ENCODE measurements at regions not wholly inside any gene's neighbourhood (a gene's known extent, or its start where the extent isn't known, plus 50 kb on each side); places are given as distances from the start of the nearest gene placed in this dataset.

DNA sequence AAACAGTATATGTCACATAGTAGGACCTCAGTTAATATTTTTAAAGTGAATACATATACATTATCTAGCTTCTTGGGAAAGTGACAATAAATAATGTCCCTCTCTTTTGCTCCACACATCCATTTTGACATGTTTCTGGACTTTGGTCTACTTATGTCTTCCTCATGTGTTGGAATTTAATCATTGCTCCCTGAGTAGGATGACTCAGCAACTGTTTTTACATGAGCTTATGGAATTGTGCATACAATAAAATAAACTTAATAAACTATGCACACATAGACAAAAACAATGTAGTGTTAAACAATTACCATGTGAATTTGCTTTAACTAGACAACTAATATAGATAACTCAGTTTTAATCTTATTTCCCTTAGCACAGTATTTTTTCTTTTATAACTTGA is 503.8 kb downstream of the TFAP2B start:
- DNase-seq (ENCODE audit: low spot score): no peak
- no peak overlapping the region for H3K27ac ChIP-seq
- H3K4me3 ChIP-seq: no peak overlapping the region
- TF ChIP-seq, protein P1, sequence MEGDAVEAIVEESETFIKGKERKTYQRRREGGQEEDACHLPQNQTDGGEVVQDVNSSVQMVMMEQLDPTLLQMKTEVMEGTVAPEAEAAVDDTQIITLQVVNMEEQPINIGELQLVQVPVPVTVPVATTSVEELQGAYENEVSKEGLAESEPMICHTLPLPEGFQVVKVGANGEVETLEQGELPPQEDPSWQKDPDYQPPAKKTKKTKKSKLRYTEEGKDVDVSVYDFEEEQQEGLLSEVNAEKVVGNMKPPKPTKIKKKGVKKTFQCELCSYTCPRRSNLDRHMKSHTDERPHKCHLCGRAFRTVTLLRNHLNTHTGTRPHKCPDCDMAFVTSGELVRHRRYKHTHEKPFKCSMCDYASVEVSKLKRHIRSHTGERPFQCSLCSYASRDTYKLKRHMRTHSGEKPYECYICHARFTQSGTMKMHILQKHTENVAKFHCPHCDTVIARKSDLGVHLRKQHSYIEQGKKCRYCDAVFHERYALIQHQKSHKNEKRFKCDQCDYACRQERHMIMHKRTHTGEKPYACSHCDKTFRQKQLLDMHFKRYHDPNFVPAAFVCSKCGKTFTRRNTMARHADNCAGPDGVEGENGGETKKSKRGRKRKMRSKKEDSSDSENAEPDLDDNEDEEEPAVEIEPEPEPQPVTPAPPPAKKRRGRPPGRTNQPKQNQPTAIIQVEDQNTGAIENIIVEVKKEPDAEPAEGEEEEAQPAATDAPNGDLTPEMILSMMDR (IDR thresholded peaks at IDR 0.05): no peak

DNA sequence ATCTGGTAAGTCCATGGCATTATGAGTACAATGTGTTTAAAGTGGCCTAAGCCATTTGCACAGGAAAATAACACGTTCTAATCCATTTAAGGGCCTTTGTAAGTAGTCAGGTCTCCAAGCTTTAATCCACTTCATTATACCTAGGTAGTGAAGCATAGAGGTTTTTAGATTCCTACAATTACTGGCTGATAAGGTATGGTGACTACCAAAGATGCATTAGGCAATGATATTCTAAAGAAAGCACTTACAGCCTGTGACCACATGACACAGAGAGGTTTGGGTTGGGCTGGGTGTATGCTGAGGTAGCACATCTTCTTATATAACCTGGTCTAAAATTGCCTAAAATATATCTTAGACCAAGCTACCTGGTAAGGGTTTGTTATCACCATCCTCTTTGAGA is 504.4 kb downstream of the TFAP2B start:
- Histone ChIP-seq H3K4me3 (no peak overlapping the region), H3K27ac (no peak overlapping the region)
- DNase-seq (ENCODE audit: low spot score): no peak
- TF ChIP-seq, protein P1 (IDR thresholded peaks at IDR 0.05): no peak

DNA sequence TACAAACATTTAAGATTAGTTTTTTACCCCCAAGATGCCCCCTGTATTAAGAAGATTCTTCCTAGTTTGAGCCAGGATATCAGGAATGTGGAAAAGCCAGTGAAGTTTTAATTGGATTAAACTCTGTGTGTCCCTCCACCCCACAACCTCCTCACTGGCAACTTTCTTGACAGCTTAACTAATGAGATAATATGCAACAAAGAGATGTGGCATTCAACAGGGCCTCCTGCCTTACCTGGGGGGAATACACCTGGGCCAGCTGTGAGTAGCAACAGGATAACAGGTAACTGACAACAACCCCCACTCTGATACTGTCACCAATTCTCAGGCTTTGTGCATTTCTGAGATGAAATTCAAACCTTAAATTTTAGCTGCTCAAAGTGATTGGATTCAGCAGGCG is 512.3 kb downstream of the TFAP2B start:
- no peak overlapping the region for H3K4me3 ChIP-seq
- H3K27ac ChIP-seq: no peak overlapping the region
- TF ChIP-seq, protein P1 (IDR thresholded peaks at IDR 0.05): no peak
- no peak for DNase-seq (ENCODE audit: low spot score)

DNA sequence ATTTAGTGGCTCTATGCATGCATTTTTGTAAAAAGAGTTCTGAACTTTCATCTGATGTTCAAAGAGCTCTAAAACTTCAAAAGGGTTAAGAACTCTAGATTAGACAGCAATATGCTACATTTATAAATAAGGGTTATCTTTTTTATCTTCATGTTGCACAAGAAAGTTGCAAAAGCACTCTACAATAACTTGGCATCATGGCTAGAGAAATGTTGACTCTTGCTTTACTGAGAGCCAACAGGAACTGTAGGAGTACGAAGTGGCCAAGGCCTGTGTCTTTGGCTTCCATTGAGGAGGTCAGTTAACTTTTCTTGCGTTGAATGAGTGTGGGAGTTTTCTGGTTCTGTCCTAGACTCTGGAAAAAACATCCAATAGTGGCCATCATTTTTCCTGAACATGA is 516.9 kb downstream of the TFAP2B start:
- TF ChIP-seq, protein P1 (IDR thresholded peaks at IDR 0.05): no peak
- no peak overlapping the region for H3K4me3 ChIP-seq
- H3K27ac ChIP-seq: no peak overlapping the region
- no peak for DNase-seq (ENCODE audit: low spot score)

DNA sequence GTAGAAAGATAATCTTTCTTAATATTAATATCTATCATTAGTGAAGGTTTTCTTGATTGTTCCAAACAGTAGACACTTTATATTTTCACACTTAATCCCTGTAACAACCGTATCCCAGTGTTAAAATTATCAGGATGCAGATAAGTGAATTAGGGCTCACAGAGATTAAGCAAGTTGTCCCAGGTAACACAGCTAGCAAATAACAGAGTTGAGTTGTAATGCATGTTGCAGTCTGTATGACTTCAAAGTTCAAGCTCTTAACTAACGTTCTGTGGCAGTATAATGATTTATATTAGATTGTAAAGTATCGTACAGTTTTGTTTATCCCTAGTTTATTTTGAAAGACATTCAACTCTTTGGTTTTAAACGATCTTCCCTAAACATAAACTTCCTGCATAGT is 517.5 kb downstream of the TFAP2B start:
- no peak overlapping the region for H3K27ac ChIP-seq
- no peak overlapping the region for H3K4me3 ChIP-seq
- no peak for DNase-seq (ENCODE audit: low spot score)
- TF ChIP-seq, protein P1 (IDR thresholded peaks at IDR 0.05): no peak

DNA sequence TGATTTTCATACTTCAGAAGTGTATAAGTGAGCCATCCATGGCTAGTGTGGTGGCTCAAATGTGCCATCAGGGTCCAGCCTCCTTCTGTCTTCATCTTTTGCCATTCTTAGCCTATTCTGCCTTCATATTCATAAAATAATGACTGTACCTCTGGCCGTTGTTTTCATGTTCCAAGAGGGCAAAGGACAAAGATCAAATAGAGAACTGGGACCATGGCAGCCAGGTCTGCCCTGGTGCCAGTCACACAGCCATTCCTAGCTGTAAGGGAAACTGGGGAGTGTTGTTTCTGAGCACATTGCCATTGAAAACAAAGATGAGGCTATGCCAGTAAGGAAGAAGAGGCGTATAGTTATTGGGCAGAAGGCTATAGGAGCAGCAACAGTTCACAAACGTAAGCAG is 518.6 kb downstream of the TFAP2B start:
- Histone ChIP-seq H3K27ac (no peak overlapping the region), H3K4me3 (no peak overlapping the region)
- TF ChIP-seq, protein P1 (IDR thresholded peaks at IDR 0.05): no peak
- DNase-seq (ENCODE audit: low spot score): no peak

DNA sequence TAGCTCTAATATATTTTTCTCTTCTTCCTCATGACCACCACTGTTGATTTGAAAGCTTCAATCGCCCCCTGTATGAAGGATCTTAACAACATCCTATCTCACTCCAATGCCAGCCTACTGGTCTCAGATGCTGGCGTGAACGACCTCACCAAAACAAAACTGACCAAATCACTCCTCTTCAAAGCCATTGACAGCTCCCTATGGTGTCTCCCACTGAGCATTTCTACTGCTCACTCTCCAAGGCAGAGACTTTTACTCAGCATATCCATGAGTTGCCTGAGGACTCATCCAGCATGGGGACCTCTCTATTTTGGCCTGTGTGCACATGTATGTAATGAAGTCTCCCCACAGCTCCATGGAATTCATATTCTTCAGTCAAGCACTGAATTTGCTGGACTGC is 520.4 kb downstream of the TFAP2B start:
- TF ChIP-seq, protein P1 (IDR thresholded peaks at IDR 0.05): no peak
- no peak for DNase-seq (ENCODE audit: low spot score)
- Histone ChIP-seq H3K4me3 (no peak overlapping the region), H3K27ac (no peak overlapping the region)
